NCI-H2029 treated with DMSO at 0.1 percent for 48 hours (cell line): ENCODE measurements at regions not wholly inside any gene's neighbourhood (a gene's known extent, or its start where the extent isn't known, plus 50 kb on each side); places are given as distances from the start of the nearest gene placed in this dataset.
A peak's percentile ranks its signal among the peaks of the same experiment; 100 is the strongest.
"Not testable (repeated sequence)": the region's sequence is repeated elsewhere in the genome, so short reads cannot be mapped to it uniquely, and the experiment has no call there.

Experiments used
- DNase-seq: peaks from one replicate; lab custom pipeline; 2025; lab: John Stamatoyannopoulos, UW

DNA sequence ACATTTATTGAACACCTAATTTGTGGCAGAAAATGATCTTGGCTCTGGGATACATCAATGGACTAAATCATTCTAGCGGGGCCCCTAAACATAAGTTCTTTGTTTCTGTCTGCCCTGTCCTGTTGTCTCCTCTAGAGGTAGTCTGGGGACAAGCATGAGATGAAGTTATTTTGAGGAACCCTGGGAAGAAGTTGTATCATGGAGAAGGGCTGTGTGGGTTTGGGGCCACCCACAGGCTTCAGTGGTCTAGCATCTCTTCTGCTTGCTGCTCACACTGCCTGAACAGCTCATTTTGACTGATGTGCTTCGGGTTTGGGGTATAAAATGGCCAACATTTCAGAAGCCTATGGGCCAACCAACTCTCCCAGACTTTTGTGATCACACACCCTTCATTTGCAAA, 50.3 kb upstream of the OSBPL11 start:
- no peak for DNase-seq

DNA sequence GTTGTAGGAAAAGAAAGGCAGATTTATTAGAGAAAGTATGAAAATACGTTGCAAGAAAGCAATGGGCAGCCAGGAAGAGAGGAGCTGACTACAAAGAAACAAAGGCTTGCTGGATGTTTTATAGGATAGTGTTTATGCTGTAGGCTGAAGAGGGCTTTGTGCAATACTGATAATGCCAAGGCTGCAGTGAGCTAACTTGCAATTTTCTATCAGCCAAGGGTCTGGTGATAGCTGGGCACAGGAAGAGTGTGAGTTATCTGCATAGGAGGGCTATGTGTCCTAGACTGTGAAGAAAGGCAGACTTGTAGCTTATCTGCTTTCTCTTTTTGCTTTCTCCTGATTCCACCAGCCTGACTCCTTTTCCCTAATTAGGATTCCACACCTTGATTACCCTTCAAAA, 51.3 kb upstream of the OSBPL11 start:
- no peak for DNase-seq

DNA sequence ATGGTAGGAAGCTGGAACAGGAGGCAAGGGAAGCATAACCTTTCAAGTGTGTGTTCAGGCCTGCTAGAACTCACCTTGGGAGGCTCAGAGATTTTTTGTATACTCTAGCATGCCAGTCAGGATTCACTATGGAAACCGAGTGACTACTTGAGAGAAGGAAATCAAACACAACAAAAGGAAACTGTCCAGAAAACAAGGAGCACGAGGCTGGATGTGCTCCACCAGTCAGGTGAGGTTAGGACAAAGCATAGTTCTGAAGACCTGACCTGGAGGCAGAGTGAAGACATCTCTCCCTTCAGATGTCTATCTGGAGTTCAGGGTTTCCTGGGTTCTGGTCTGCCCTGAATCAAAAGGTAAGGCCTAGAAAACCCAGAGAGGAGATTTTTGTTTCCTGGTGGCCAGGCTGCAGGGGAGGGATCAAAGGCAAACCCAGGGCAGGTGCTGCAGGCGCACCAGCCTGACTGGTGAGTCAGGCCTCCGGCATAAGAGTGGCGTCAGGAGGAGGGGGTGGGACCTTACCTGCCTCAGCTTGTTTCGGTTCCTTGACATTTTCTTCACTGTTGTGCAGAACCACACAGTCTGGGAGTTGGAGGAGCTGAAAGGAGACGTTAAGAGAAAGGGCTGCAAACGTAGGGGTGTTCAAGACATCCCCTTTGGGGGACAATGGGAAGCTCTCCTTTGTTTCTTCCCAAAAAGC, 52.2 kb upstream of the OSBPL11 start:
- peak; percentile 81 for DNase-seq

DNA sequence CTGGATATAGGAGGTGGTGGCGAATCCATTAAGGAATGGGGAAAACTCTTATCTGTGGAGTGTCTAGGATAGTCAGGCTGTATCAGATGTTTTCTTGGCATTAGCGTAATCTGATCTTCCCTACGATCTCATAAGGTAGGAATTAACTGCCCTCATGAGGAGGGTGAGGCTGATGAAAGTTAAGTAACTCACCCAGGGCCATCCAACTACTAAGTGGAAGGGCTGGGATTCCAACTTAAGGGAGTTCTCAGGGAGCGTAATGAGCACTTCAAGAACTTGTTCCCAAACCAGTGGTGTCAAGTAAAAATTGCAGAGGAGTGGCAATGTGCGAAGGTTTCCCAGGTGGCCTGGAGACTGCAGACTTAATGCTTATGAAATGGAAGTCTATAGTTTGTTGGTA, 55.9 kb upstream of the OSBPL11 start:
- no peak for DNase-seq

DNA sequence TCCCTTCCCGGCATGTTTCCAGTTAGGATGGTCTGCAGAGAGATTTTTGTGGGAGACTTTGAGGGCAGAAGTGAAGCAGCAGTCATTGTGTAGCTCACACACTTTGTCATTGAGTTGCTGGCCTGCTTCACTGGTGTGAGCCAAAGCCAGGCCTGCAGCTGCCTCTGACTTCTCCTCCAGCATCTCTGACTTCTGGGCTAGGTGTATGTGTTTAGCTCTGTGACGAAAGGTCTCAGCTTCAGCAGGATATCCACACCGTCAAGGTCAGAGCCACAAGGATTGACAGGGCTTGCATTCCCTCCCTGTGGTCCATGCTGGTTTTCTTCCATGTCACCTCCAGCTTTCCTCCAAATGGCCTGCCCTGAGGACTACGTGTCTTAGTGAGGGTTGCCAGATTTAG, 57.1 kb upstream of the OSBPL11 start:
- no peak for DNase-seq

DNA sequence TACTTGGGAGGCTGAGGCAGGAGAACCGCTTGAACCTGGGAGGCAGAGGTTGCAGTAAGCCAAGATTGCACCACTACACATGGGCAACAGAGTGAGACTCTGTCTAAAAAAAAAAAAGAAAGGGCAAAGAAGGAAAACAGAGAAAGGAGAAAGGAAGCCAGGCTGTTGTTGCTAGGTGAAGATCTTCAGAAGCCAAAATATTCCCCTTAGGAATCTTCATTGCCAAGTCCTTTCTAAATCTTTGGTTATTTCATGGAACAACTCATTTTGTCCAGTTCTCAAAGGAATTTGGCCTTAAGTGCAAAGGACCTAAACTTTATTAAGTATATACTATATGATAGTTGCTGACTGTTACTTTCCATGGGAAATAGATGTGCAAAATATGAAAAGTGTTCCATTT, 59.2 kb upstream of the OSBPL11 start:
- no peak for DNase-seq

DNA sequence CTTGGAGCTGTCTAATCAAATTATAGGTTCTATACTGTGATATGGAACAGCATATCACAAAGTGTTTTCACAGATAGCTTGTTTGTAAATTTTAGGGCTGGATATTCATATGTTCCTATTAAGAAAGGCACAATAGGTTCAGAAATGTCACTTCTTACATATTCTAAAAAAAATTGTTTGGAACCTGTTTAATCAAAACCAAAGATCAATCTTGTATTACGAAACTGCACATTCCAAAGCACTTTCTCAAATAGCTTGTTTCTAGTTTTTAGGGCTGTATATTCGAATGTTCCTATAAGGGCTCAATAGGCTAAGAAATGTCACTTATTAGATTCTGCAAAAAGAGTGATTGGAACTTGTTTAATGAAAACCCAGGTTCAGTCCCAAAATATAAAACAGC, 67.4 kb upstream of the OSBPL11 start:
- DNase-seq = no peak

DNA sequence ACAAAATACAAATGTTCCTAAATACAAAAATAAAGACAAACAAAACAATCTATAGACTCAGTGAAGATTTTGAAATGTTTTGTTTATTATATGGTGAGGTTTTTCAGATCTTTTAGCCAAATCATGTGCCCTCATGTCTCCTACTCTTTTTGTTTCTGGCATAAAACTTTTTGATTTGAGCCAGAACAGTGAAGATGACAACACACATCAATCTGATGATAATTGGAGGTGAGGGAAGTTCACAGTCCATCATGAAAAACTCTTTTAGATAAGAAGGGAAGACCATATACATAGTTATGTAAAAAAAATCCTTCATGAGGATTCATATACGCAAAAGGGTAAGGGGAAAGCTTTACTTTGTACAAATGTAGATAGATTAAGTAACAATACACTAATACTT, 75.1 kb upstream of the OSBPL11 start:
- DNase-seq = no peak

DNA sequence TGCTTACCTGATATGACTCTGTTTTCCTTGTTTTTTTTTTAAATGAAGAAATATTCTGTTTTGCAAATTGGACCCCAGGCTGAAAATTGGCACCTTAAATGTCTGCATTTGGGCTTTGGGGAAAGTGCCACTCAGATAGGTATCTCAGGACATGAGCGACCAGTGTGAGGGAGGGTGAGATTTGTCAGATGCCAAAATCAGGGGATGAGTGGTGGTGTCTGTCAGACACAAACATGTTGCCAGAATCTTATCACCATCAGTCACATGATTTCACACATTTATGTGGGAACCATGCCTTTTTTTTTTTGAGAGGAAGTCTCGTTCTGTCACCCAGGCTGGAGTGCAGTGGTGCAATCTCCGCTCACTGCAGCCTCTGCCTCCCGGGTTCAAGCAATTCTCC, 75.6 kb upstream of the OSBPL11 start:
- DNase-seq = no peak

DNA sequence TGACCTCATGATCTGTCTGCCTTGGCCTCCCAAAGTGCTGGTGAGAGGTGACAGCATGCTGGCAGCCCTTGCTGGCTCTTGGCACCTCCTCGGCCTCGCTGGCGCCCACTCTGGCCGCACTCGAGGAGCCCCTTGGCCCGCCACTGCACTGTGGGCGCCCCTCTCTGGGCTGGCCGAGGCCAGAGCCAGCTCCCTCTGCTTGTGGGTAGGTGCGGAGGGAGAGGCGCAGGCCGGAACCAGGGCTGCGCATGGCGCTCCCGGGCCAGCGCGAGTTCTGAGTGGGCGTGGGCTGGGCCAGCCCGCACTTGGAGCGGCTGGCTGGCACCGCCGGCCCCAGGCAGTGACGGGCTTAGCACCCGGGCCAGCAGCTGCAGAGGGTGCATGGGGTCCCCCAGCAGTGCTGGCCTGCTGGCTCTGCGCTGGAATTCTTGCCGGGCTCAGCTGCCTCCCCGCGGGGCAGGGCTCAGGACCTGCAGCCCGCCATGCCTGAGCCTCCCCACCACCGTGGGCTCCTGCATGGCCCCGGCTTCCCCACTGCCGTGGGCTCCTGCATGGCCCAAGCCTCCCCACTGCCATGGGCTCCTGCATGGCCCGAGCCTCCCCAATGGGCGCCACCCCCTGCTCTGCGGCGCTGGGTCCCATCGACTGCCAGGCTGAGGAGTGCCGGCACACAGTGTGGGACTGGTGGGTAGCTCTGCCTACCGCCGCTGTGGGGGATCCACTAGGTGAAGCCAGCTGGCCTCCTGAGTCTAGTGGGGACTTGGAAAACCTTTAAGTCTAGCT, 76.4 kb upstream of the OSBPL11 start:
- no peak for DNase-seq

DNA sequence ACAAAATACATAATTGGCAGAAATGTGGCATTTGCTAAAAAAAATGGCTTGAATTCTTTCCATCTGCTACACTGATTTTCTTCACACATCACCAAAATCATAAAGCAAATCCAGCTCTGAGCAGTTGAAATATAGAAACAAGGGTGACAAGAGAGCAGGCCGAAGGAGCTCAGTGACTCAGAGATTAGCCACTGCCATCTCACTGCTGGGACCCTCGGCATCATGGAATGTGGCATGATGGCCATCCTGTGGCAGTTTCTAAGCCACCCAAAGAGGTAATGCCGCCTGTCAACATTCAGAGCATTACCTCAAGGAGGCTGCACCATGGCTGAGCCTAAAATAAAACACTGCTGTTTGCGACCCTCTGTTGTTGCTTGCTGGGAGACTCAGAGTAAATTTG, 80.5 kb upstream of the OSBPL11 start:
- DNase-seq = no peak

DNA sequence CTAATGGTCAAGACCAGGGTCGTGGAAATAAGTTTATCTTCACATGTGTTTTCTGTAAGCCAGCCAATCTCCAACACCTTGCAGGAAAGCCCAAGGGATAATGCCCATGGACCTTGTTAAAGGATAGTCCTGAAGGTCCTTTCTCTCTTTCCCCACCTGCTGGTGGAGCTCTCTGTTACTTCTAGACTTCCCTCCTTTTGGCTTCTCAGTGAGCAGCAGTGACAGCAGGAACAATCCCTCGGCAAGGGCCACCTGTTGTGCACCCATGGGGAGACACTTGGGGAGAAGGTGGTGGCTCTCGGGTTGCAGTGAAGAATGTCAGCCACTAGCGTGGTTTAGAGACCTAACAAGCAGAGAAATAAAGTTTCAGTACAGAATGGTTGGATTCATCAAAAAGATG, 84.0 kb upstream of the OSBPL11 start:
- DNase-seq = no peak

DNA sequence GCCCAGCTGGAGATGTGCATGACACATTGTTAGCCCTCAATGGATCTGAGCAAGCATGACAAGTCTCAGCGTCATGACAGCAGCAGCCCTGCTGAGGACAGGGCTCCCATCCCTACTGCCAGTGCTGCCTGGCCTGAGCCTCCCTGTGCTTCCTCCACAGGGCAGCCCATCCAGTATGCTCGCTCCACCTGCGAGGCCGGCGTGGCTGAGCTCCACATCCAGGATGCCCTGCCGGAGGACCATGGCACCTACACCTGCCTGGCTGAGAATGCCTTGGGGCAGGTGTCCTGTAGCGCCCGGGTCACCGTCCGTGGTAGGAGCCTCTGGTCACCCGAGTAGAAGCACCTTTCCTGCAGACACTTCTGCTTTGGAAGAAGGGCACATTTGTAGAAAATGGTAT, 85.8 kb upstream of the OSBPL11 start:
- no peak for DNase-seq

DNA sequence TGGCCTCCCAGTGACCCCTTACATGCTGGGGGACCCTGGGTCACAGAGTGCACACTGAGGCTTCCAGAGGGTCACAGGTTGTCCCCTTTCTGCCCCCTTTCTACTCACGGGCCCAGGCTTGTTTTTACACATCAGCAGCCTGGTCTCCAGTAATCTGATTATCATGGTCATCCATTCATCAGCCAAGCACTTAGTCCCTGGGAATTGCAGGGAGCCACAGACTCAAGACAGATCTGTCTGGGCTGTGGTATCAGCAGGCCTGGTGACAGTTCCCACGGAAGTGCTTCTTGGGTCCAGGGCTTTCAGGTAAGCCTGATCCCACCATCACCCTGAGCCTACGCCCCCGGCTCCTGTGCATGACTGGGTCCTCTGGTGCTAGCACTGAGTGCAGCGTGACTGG, 86.6 kb upstream of the OSBPL11 start:
- not testable (repeated sequence) for DNase-seq

DNA sequence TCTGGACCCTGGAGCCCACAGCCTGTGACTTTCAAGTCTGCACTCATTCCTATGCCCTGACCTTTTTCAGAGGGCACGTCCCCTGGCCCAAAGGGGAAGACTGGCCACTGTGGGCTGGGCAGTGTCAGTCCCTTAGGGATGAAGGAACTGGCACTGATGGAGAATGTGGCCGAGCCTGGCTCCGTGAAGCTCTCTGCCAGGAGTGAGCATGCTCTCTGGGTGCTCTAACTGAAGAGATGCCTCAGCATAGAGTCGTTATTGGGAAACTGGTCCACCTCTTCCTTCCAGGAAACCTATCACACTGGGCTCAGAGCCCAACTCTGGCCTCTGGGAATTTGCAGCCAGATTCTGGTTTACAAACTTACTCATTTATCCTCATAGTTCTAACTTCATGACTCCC, 87.3 kb upstream of the OSBPL11 start:
- DNase-seq = not testable (repeated sequence)

DNA sequence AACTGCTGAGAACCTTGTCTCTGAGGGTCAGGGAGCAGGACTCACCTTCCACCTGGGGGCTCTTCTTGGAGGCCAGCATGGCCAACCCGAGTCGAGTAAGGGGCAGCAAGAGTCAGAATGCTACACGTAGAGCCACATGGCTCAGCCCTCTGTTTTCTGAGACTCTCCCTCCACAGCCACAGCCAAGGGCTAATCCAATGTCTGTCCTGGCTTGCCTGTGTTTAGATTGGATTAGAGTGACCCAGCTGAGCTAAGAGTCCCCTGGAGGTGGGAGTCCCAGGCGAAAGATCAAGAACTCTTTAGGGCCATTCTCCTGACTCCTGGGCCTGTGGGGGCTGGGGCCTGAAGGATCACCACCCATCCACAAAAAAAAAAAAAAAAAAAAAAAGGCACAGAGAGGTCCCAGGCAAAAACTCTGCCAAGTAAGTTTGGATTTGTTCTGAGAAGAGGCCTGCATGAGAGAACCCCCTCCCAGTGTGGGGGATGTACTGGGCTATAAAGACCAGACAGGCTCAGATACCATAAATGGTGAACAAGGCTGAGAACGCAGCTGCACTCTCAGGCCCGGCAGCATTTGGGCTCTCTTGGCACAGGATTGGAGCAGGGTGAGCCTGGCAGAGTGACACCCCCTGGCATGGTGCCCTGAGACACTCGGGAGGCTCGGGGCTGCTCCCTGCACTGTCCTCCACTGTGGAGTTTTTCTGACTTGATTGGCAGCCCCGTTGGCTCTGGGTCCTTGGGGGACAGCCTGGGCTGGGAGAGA, 88.0 kb upstream of the OSBPL11 start:
- DNase-seq = peak; percentile 71

DNA sequence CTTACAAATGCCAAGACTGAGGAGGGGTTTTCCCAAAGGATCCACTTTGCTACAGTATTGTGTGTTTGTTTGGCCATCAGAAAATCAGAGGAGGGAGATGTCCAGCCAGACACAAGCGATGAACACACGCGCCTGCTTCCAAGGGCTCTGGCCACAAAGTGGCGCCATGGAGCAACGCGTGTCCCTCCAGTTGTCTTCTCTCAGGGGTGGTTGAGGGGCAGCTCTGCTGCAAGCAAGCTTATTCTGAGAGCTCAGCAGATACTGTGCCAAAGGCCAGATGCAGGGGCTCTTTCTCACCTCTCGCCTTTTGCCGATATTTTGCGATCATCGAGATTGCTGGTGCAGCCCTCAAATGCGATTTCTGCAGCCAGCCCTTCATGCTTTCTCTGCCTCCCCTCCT, 88.9 kb upstream of the OSBPL11 start:
- no peak for DNase-seq

DNA sequence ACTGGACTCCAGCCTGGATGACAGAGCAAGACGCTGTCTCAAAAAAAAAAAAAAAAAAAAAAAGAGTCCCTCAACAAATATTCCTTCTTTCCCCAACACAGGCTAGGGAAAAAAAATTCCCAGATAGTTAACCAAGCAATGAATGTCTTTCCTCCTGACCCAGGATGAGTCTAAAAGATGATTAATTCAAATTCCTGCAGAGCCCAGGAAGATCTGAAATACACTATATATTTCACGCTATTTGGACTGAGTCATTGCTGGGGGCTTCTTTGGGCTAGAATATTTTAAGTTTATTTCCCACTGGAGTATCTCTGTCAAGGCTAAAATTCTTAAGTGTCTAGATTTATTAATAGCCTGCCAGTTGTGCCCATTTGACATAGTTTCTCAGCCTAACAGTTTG, 90.4 kb upstream of the OSBPL11 start:
- DNase-seq = not testable (repeated sequence)

DNA sequence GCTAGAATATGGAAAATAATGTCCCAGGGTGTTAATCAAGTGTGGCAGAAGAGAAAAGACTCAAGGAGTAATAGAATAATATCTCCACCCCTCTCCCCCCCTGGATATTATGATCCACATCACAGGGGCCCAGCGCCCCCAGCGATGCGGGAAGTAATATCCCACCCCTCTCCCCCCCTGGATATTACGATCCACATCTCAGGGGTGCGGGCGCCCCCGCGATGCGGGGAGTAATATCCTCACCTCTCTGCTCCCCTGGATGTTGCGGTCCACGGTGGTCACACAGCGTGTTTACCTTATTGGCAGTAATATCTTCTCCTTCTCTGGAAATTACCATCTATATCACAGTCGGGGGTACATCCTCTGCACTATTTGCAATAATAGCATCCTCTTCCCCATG, 97.1 kb upstream of the OSBPL11 start:
- DNase-seq = no peak

DNA sequence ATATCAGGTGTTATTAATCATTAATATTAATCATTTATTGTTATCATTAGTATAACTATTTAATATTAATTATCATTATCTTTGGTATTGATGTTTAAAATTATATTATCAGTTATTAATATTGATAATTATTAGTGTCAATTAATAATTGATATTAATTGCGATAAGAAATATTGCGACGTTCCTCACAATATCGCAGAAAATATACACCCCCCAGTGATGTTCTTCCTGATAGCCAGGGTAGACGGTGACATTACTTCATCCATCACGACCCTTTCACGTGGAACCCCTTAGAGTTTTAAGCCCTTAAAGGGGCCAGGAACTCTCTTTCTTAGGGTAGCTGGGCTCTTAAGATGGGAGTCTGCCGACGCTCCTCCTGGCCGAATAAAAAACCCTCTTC, 98.6 kb upstream of the OSBPL11 start:
- DNase-seq = no peak

DNA sequence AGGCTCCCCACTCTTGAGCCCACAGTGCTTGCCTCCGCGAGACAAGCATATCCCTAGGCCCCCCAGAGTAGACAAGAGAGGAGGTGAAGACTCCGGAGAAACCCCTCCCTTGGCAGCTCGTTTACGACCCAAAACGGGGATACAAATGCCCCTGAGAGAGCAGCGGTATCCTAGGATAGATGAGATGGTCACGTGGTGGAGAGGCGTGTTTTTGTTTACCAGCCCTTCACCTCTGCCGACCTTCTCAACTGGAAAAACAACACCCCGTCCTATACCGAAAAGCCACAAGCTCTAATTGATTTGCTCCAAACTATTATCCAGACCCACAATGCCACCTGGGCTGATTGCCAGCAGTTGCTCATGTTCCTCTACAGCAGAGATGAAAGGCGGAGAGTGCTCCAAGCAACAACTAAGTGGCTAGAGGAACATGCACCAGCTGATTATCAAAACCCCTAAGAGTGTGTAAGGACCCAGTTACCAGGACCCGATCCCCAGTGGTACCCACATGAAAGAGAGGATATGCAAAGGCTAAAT, 99.5 kb upstream of the OSBPL11 start:
- DNase-seq = peak; percentile 33

DNA sequence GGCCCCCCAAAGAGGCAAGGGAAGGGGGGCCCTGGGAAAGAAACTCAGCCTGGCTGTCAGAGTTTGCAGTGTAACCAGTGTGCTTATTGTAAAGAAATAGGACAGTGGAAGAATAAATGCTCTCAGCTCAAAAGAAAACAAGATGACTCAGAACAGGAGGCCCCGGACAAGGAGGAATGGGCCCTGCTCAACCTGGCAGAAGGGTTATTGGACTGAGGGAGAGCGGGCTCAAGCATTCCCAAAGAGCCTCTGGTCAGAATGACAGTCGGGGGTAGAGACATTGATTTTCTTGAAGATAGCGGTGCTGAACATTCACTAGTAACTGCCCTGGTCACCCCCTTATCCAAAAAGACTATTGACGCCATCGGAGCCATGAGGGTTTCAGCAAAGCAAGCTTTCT, 100.4 kb upstream of the OSBPL11 start:
- DNase-seq = no peak

DNA sequence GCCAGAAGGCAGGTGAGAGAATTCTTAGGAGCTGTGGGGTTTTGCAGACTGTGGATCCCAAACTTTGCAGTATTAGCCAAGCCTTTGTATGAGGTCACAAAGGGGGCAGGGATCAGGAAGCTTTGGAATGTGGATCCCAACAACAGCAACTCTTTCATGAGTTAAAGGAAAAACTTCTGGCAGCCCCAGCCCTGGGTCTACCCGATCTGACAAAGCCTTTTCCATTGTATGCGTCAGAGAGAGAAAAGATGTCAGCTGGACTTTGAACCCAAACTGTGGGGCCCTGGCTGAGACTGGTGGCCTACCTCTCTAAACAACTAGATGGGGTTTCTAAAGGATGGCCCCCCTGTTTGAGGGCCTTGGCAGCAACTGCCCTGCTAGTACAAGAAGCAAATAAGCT, 101.8 kb upstream of the OSBPL11 start:
- DNase-seq = not testable (repeated sequence)
